Upper lobe of left lung (tissue), 4 donors: ENCODE measurements at regions not wholly inside any gene's neighbourhood (a gene's known extent, or its start where the extent isn't known, plus 50 kb on each side); places are given as distances from the start of the nearest gene placed in this dataset.

Experiments
- CTCF ChIP-seq, 6 experiments: fragments of 450-650 bp in 4 of 6; fragments of 200-600 bp in 2 of 6; sonication (generic) in 2 of 6; IDR thresholded peaks; one replicate each; pipeline ENCODE4 v1.5.1; 2016 to 2019; ENCODE audit warnings: antibody characterized with exemption in 6 of 6
- POLR2A ChIP-seq, 4 donors: fragments of 450-650 bp; IDR thresholded peaks; one replicate each; pipeline ENCODE4 v1.5.1; 2016 to 2017; ENCODE audit warnings: antibody characterized with exemption in 4 of 4, mild to moderate bottlenecking in 2 of 4

DNA sequence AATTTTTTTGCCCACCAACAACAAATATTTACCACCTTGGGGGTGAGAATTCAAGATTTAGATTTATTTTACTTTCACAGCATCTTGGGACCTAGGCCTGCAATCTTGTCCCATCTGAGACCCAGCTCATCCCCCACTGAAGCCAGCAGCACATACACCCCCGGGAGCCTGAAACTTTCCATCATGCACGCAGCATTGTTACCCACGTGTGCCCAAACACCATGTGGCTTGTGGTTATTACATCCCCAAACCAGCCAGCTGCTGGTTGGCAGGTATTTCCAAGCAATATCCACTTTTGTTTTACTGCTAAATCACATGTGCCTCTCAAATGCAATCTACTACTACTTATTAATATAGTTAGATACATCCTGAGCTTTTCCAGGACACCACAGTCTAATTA, 149.3 kb upstream of the NT5E start:
- TF ChIP-seq CTCF (IDR thresholded peaks at IDR 0.05) (no peak), POLR2A (IDR thresholded peaks at IDR 0.05) (no peak)
